Gastrocnemius medialis (tissue), 4 donors: ENCODE measurements at regions not wholly inside any gene's neighbourhood (a gene's known extent, or its start where the extent isn't known, plus 50 kb on each side); places are given as distances from the start of the nearest gene placed in this dataset.

Experiments
- CTCF ChIP-seq, 5 experiments: fragments of 450-650 bp in 3 of 5; fragments of 200-600 bp in 2 of 5; sonication (generic) in 2 of 5; IDR thresholded peaks in 4 of 5; conservative IDR thresholded peaks in 1 of 5; 1 replicate in 4 of 5; 2 replicates in 1 of 5; pipeline ENCODE4 v1.5.1; 2016 to 2019; ENCODE audit warnings: antibody characterized with exemption in 5 of 5, mild to moderate bottlenecking in 3 of 5, moderate library complexity in 3 of 5
- POLR2A ChIP-seq, 2 donors: fragments of 450-650 bp; IDR thresholded peaks; one replicate each; pipeline ENCODE4 v1.6.1; 2017; ENCODE audit warnings: antibody characterized with exemption in 2 of 2, mild to moderate bottlenecking in 2 of 2, moderate library complexity in 2 of 2

DNA sequence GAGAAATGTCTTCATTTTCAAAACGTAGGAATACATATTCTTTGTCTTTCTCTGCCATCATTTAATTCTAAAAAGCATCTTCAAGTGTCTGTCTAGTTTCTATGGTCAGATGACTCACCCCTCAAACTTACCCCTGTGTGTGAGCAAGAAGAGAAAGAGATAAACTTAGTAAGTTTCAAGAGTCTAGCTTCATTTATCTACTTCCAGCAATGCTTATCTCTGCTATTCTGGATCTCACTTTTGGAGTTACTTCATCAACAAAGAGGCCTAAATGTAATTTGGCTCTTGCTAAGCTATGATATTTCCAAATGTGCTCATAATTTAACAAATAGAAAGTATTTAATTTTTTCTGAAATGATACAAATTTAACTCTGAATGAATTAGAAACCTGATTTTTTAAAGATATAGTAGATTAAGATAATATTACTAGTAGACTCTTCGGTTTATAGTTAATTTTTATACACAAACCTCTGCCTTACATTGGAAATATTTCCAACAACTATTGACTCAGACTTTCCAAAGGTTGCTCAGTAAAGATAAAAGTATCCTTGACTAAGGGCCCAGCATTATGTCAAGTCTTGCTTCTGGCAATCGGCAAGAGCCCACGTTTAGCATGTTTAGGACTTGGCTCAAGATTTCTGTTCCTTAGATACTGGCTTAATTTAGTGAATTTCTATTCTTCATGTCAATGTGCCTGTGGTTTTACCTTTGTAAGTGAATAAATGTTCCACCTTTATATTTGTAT lies 1511.0 kb upstream of the SLC10A2 start:
- TF ChIP-seq CTCF (IDR thresholded peaks at IDR 0.05 in 4 of 5, conservative IDR thresholded peaks at IDR 0.05 in 1 of 5) (no peak), POLR2A (IDR thresholded peaks at IDR 0.05) (no peak)
